ENCODE measurements at regions not wholly inside any gene's neighbourhood (a gene's known extent, or its start where the extent isn't known, plus 50 kb on each side); places are given as distances from the start of the nearest gene placed in this dataset.

DNA sequence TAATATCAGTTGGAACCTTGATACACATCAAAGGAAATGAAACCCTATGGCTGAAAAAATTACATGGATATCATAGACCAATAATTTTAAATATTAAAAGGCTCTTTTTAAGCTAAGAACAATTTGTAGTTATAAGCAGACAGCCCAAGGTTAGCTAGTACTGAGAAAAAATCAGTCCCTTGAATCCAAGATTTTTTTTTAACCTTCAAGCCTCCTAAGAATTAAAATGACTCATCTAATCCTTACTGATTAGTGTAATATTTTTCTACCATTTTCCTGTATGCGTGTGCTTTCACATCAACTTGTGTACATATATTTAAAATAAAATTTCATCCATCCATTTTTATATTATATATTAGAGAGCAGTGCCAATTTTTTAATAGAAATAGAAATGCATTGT, 1004.9 kb upstream of the ZEB2 start:
- TF ChIP-seq, protein P1, sequence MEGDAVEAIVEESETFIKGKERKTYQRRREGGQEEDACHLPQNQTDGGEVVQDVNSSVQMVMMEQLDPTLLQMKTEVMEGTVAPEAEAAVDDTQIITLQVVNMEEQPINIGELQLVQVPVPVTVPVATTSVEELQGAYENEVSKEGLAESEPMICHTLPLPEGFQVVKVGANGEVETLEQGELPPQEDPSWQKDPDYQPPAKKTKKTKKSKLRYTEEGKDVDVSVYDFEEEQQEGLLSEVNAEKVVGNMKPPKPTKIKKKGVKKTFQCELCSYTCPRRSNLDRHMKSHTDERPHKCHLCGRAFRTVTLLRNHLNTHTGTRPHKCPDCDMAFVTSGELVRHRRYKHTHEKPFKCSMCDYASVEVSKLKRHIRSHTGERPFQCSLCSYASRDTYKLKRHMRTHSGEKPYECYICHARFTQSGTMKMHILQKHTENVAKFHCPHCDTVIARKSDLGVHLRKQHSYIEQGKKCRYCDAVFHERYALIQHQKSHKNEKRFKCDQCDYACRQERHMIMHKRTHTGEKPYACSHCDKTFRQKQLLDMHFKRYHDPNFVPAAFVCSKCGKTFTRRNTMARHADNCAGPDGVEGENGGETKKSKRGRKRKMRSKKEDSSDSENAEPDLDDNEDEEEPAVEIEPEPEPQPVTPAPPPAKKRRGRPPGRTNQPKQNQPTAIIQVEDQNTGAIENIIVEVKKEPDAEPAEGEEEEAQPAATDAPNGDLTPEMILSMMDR (IDR thresholded peaks at IDR 0.05), result no peak
- TF ChIP-seq POLR2A (IDR thresholded peaks at IDR 0.05), result no peak
